Transverse colon (tissue), 4 donors: ENCODE measurements at regions not wholly inside any gene's neighbourhood (a gene's known extent, or its start where the extent isn't known, plus 50 kb on each side); places are given as distances from the start of the nearest gene placed in this dataset.

ENCODE experiments used
- DNase-seq: peaks from one replicate; pipeline ENCODE4 v3.0.0-alpha.2; 2019
- H3K27ac ChIP-seq, 4 donors: fragments of 200-600 bp; sonication (generic); 2 replicates each; pipeline ENCODE4 v1.5.1; 2016 to 2018; ENCODE audit warnings: inconsistent platforms in 4 of 4
- H3K27me3 ChIP-seq: fragments of 200-600 bp; sonication (generic); 2 replicates; pipeline ENCODE4 v1.5.1; 2017; ENCODE audit warnings: inconsistent platforms
- H3K36me3 ChIP-seq, 4 donors: fragments of 200-600 bp; sonication (generic); 2 replicates each; pipeline ENCODE4 v1.5.1; 2017 to 2019; ENCODE audit warnings: inconsistent platforms in 4 of 4
- H3K4me1 ChIP-seq, 4 donors: fragments of 200-600 bp; sonication (generic); 2 replicates each; pipeline ENCODE4 v1.5.1; 2017 to 2020; ENCODE audit warnings: inconsistent platforms in 4 of 4
- H3K4me3 ChIP-seq, 4 donors: fragments of 200-600 bp; sonication (generic); 1 replicate in 1 of 4; 2 replicates in 3 of 4; pipeline versions ENCODE4 v1.5.1 to v1.6.1; 2017 to 2019; ENCODE audit warnings: inconsistent platforms in 4 of 4
- H3K9me3 ChIP-seq, 2 donors: fragments of 200-600 bp; sonication (generic); 2 replicates each; pipeline ENCODE4 v1.5.1; 2017 to 2019; ENCODE audit warnings: inconsistent platforms in 2 of 2
- EP300 ChIP-seq: sonication (generic); formaldehyde crosslinking; IDR thresholded peaks from one replicate; pipeline ENCODE4 v1.6.1; 2017; ENCODE audit warnings: antibody characterized with exemption, low read depth
- POLR2A ChIP-seq: fragments of 450-650 bp; IDR thresholded peaks from one replicate; pipeline ENCODE4 v1.6.1; 2016; ENCODE audit warnings: antibody characterized with exemption, mild to moderate bottlenecking, moderate library complexity
- POLR2AphosphoS5 ChIP-seq, 3 donors: sonication (generic); formaldehyde crosslinking; IDR thresholded peaks; one replicate each; pipeline ENCODE4 v1.6.1; 2016; ENCODE audit warnings: antibody characterized with exemption in 3 of 3
- WGBS, 2 donors: methylation state at CpG; one replicate each; pipeline ENCODE4 v1.1.5; 2018; ENCODE audit warnings: low coverage in 1 of 2; 5-methylcytosine and 5-hydroxymethylcytosine counted together
- in situ Hi-C, 4 donors: fragments of 200-750 bp; cut with MboI; loops; one replicate each; pipeline versions ENCODE4 v1.15.0 to v1.15.1; 2017; ENCODE audit warnings: low sequenced_read_pairs in 3 of 4, low pct_ligation_motif_present in 1 of 4, low pct_unique_long_range_greater_than_20kb in 1 of 4
- intact Hi-C: fragments of 100-400 bp; cut with DNase I; formaldehyde crosslinking; loops from one replicate; pipeline ENCODE4 v1.15.1; 2023; ENCODE audit warnings: low total_unique reads
- TF ChIP-seq, protein P1 (sequence below), 5 experiments: fragments of 200-600 bp in 3 of 5; fragments of 450-650 bp in 2 of 5; sonication (generic) in 3 of 5; IDR thresholded peaks; 1 replicate in 2 of 5; 2 replicates in 3 of 5; pipeline ENCODE4 v1.5.1; 2016 to 2017; ENCODE audit warnings: antibody characterized with exemption in 5 of 5, inconsistent platforms in 3 of 5, mild to moderate bottlenecking in 2 of 5, moderate library complexity in 1 of 5

DNA sequence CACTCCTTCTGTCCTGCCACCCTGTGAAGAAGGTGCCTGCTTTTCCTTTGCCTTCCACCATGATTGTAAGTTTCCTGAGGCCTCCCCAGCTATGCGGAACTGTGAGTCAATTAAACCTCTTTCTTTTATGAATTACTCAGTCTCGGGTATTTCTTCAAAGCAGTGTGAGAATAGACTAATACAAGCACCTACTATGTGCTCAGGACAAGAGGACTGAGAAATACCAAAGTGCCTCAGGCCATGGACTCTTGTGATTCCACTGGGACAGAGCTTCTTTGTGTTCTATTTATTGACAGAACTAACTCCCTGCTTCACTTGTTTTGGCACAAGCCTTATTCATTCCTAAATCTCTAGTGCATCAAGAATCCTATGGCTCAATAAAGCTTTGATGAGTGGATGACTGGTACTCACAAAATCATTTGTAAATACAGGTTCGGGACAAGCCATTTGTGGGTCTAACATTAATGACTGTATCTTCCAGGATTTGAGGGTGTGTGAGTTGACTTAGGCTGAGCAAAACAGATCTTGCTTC is 204.2 kb downstream of the PDCD6IP start:
- H3K27ac ChIP-seq, result no peak overlapping the region
- no peak for DNase-seq
- WGBS, 2 donors, result 0 to 54% methylated on average over 1 to 3 of the region's 3 CpGs
- no peaks in the 10 kb centered on the region for H3K9me3 ChIP-seq
- no peaks in the 10 kb centered on the region for H3K27me3 ChIP-seq
- TF ChIP-seq POLR2A (no peak), POLR2AphosphoS5 (IDR thresholded peaks at IDR 0.05) (no peak), EP300 (no peak)
- TF ChIP-seq, protein P1, sequence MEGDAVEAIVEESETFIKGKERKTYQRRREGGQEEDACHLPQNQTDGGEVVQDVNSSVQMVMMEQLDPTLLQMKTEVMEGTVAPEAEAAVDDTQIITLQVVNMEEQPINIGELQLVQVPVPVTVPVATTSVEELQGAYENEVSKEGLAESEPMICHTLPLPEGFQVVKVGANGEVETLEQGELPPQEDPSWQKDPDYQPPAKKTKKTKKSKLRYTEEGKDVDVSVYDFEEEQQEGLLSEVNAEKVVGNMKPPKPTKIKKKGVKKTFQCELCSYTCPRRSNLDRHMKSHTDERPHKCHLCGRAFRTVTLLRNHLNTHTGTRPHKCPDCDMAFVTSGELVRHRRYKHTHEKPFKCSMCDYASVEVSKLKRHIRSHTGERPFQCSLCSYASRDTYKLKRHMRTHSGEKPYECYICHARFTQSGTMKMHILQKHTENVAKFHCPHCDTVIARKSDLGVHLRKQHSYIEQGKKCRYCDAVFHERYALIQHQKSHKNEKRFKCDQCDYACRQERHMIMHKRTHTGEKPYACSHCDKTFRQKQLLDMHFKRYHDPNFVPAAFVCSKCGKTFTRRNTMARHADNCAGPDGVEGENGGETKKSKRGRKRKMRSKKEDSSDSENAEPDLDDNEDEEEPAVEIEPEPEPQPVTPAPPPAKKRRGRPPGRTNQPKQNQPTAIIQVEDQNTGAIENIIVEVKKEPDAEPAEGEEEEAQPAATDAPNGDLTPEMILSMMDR (IDR thresholded peaks at IDR 0.05), result no peak
- no peaks in the 10 kb centered on the region for H3K36me3 ChIP-seq
- in situ Hi-C loops, result no loop called here
- no peaks in the 10 kb centered on the region for H3K4me1 ChIP-seq
- no peak overlapping the region for H3K4me3 ChIP-seq
- intact Hi-C loops, result no loop called here

GRCh38 chr3:34005886-34006285 is 207.5 kb downstream of the PDCD6IP start:
- Histone ChIP-seq H3K36me3 (no peaks in the 10 kb centered on the region), H3K4me3 (no peak overlapping the region), H3K27ac (no peak overlapping the region), H3K4me1 (no peaks in the 10 kb centered on the region), H3K9me3 (no peaks in the 10 kb centered on the region), H3K27me3 (no peaks in the 10 kb centered on the region)
- TF ChIP-seq POLR2A (no peak), POLR2AphosphoS5 (IDR thresholded peaks at IDR 0.05) (no peak), EP300 (no peak)
- TF ChIP-seq, protein P1 (IDR thresholded peaks at IDR 0.05), result no peak
- 71 to 90% methylated on average over 1 of the region's 1 CpG for WGBS, 2 donors
- no peak for DNase-seq
- in situ Hi-C loops (no loop called here), intact Hi-C loops (no loop called here)

- no peaks in the 10 kb centered on the region for H3K36me3 ChIP-seq
- intact Hi-C loops, result no loop called here
- no peaks in the 10 kb centered on the region for H3K9me3 ChIP-seq
- H3K27me3 ChIP-seq, result no peaks in the 10 kb centered on the region
- in situ Hi-C loops, result no loop called here
- 90% methylated on average over 1 of the region's 1 CpG; no CpG with 5 or more reads in 1 of the 2 donors for WGBS, 2 donors
- no peak for DNase-seq
- no peak overlapping the region for H3K4me3 ChIP-seq
- TF ChIP-seq, protein P1 (IDR thresholded peaks at IDR 0.05), result no peak
- TF ChIP-seq EP300 (no peak), POLR2AphosphoS5 (IDR thresholded peaks at IDR 0.05) (no peak), POLR2A (no peak)
- H3K27ac ChIP-seq, result no peak overlapping the region
- H3K4me1 ChIP-seq, result peaks cover 0 to 6% (median 0%) of the 10 kb centered on the region in 4 donors
Observed at GRCh38 chr3:34008191-34008590, 209.8 kb downstream of the PDCD6IP start.

- no peaks in the 10 kb centered on the region for H3K36me3 ChIP-seq
- peaks cover 0 to 6% (median 0%) of the 10 kb centered on the region in 4 donors for H3K4me1 ChIP-seq
- intact Hi-C loops (no loop called here), in situ Hi-C loops (no loop called here)
- H3K9me3 ChIP-seq, result no peaks in the 10 kb centered on the region
- WGBS, 2 donors, result 53 to 62% methylated on average over 2 of the region's 2 CpGs
- no peak for DNase-seq
- TF ChIP-seq POLR2AphosphoS5 (IDR thresholded peaks at IDR 0.05) (no peak), EP300 (no peak), POLR2A (no peak)
- TF ChIP-seq, protein P1 (IDR thresholded peaks at IDR 0.05), result no peak
- H3K27ac ChIP-seq, result no peak overlapping the region
- H3K27me3 ChIP-seq, result no peaks in the 10 kb centered on the region
- no peak overlapping the region for H3K4me3 ChIP-seq
Observed at GRCh38 chr3:34008836-34009809, 210.7 kb downstream of the PDCD6IP start.
